Suprapubic skin (tissue), 4 donors: ENCODE measurements at regions not wholly inside any gene's neighbourhood (a gene's known extent, or its start where the extent isn't known, plus 50 kb on each side); places are given as distances from the start of the nearest gene placed in this dataset.

Source experiments
- DNase-seq, 2 donors: peaks; one replicate each; pipeline ENCODE4 v3.0.0-alpha.2; 2019; ENCODE audit warnings: low spot score in 2 of 2
- H3K27ac ChIP-seq: fragments of 200-600 bp; sonication (generic); one replicate; pipeline ENCODE4 v1.5.1; 2019
- H3K27me3 ChIP-seq: fragments of 200-600 bp; sonication (generic); one replicate; pipeline ENCODE4 v1.5.1; 2019
- H3K36me3 ChIP-seq: fragments of 200-600 bp; sonication (generic); one replicate; pipeline ENCODE4 v1.5.1; 2019
- H3K4me1 ChIP-seq: fragments of 200-600 bp; sonication (generic); one replicate; pipeline ENCODE4 v1.5.1; 2019
- H3K4me3 ChIP-seq: fragments of 200-600 bp; sonication (generic); one replicate; pipeline ENCODE4 v1.5.1; 2019; ENCODE audit warnings: mild to moderate bottlenecking
- H3K9me3 ChIP-seq: fragments of 200-600 bp; sonication (generic); one replicate; pipeline ENCODE4 v1.5.1; 2019
- CTCF ChIP-seq, 2 donors: fragments of 200-600 bp in 1 of 2; fragments of 450-650 bp in 1 of 2; sonication (generic) in 1 of 2; IDR thresholded peaks; one replicate each; pipeline ENCODE4 v1.5.1; 2016 to 2019; ENCODE audit warnings: antibody characterized with exemption in 2 of 2, mild to moderate bottlenecking in 1 of 2, moderate library complexity in 1 of 2
- EP300 ChIP-seq: sonication (generic); formaldehyde crosslinking; IDR thresholded peaks from one replicate; pipeline ENCODE4 v1.6.1; 2017; ENCODE audit warnings: antibody characterized with exemption
- POLR2A ChIP-seq, 2 donors: fragments of 450-650 bp; IDR thresholded peaks; one replicate each; pipeline ENCODE4 v1.6.1; 2017; ENCODE audit warnings: antibody characterized with exemption in 2 of 2, mild to moderate bottlenecking in 2 of 2, moderate library complexity in 2 of 2
- POLR2AphosphoS5 ChIP-seq, 3 donors: sonication (generic); formaldehyde crosslinking; IDR thresholded peaks; one replicate each; pipeline ENCODE4 v1.6.1; 2017; ENCODE audit warnings: antibody characterized with exemption in 3 of 3
- WGBS: methylation state at CpG from one replicate; pipeline ENCODE4 v1.1.5; 2018; 5-methylcytosine and 5-hydroxymethylcytosine counted together

GRCh38 chr15:93360976-93361375, 272.0 kb upstream of the RGMA start:
- no peak for TF ChIP-seq POLR2A (IDR thresholded peaks at IDR 0.05)
- no peak for TF ChIP-seq POLR2AphosphoS5 (IDR thresholded peaks at IDR 0.05)
- TF ChIP-seq EP300 = no peak
- Histone ChIP-seq H3K4me3 (no peak overlapping the region), H3K9me3 (no peaks in the 10 kb centered on the region), H3K4me1 (no peaks in the 10 kb centered on the region), H3K27ac (no peak overlapping the region), H3K27me3 (no peaks in the 10 kb centered on the region), H3K36me3 (no peaks in the 10 kb centered on the region)
- WGBS = 79% methylated on average over 2 of the region's 2 CpGs
- no peak for DNase-seq

GRCh38 chr15:93360318-93360717, 271.3 kb upstream of the RGMA start:
- no peak for DNase-seq
- no peak for TF ChIP-seq EP300
- no peak for TF ChIP-seq CTCF (IDR thresholded peaks at IDR 0.05)
- TF ChIP-seq POLR2A (IDR thresholded peaks at IDR 0.05) = no peak
- no peak for TF ChIP-seq POLR2AphosphoS5 (IDR thresholded peaks at IDR 0.05)
- no peaks in the 10 kb centered on the region for H3K27me3 ChIP-seq
- H3K27ac ChIP-seq = no peak overlapping the region
- H3K36me3 ChIP-seq = no peaks in the 10 kb centered on the region
- no peaks in the 10 kb centered on the region for H3K4me1 ChIP-seq
- H3K4me3 ChIP-seq = no peak overlapping the region
- 69% methylated on average over 7 of the region's 7 CpGs for WGBS
- H3K9me3 ChIP-seq = no peaks in the 10 kb centered on the region

- Histone ChIP-seq H3K4me1 (no peaks in the 10 kb centered on the region), H3K9me3 (no peaks in the 10 kb centered on the region), H3K27me3 (no peaks in the 10 kb centered on the region), H3K36me3 (no peaks in the 10 kb centered on the region), H3K4me3 (no peak overlapping the region), H3K27ac (no peak overlapping the region)
- WGBS = 77% methylated on average over 15 of the region's 15 CpGs
- DNase-seq = no peak
- TF ChIP-seq POLR2A (IDR thresholded peaks at IDR 0.05) (no peak), POLR2AphosphoS5 (IDR thresholded peaks at IDR 0.05) (no peak), EP300 (no peak), CTCF (IDR thresholded peaks at IDR 0.05) (no peak)
Observed at GRCh38 chr15:93359425-93360131, 270.6 kb upstream of the RGMA start.

DNA sequence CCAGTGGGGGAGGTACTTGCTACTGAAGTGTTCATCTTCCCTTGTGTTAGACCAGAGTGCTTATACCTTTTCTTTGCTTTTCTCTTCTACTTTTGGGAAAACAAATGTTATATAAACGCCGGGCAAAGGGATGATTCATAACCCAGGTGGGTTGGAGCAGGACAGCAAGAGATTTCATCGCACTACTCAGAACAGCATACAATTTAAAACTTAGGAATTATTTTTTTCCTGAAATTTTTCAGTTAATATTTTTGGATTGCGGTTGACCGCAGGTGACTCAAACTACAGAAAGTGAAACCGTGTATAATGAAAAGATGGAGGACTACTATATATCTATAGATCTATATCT, 270.0 kb upstream of the RGMA start:
- H3K9me3 ChIP-seq = no peaks in the 10 kb centered on the region
- H3K27me3 ChIP-seq = no peaks in the 10 kb centered on the region
- TF ChIP-seq POLR2AphosphoS5 (IDR thresholded peaks at IDR 0.05) (no peak), CTCF (IDR thresholded peaks at IDR 0.05) (no peak), POLR2A (IDR thresholded peaks at IDR 0.05) (no peak), EP300 (no peak)
- no peak for DNase-seq
- no peaks in the 10 kb centered on the region for H3K4me1 ChIP-seq
- no peak overlapping the region for H3K27ac ChIP-seq
- no peaks in the 10 kb centered on the region for H3K36me3 ChIP-seq
- 61% methylated on average over 6 of the region's 6 CpGs for WGBS
- no peak overlapping the region for H3K4me3 ChIP-seq

- H3K4me3 ChIP-seq = no peak overlapping the region
- no peaks in the 10 kb centered on the region for H3K9me3 ChIP-seq
- no peak for TF ChIP-seq EP300
- TF ChIP-seq CTCF (IDR thresholded peaks at IDR 0.05) = no peak
- no peak for TF ChIP-seq POLR2A (IDR thresholded peaks at IDR 0.05)
- TF ChIP-seq POLR2AphosphoS5 (IDR thresholded peaks at IDR 0.05) = no peak
- 57% methylated on average over 19 of the region's 19 CpGs for WGBS
- no peak overlapping the region for H3K27ac ChIP-seq
- H3K27me3 ChIP-seq = no peaks in the 10 kb centered on the region
- no peak for DNase-seq
- H3K4me1 ChIP-seq = no peaks in the 10 kb centered on the region
- no peaks in the 10 kb centered on the region for H3K36me3 ChIP-seq
Observed at GRCh38 chr15:93358166-93359059, 269.4 kb upstream of the RGMA start.
